Ammon's horn (tissue), 1 donor: ENCODE measurements at regions not wholly inside any gene's neighbourhood (a gene's known extent, or its start where the extent isn't known, plus 50 kb on each side); places are given as distances from the start of the nearest gene placed in this dataset.
A peak's percentile ranks its signal among the peaks of the same experiment; 100 is the strongest.

Source experiments
- DNase-seq: peaks from one replicate; pipeline ENCODE4 v3.0.0-alpha.2; 2016; ENCODE audit warnings: low spot score

GRCh38 chr12:76611533-76611932, 52.0 kb upstream of the OSBPL8 start:
- DNase-seq: no peak

GRCh38 chr12:76614364-76614763, 54.8 kb upstream of the OSBPL8 start:
- no peak for DNase-seq

- no peak for DNase-seq
These were observed 58.5 kb upstream of the OSBPL8 start for GRCh38 chr12:76618031-76618430.

- peak; percentile 83 for DNase-seq
These were observed 62.0 kb upstream of the OSBPL8 start for GRCh38 chr12:76621582-76622024.

- no peak for DNase-seq
These were observed 62.8 kb upstream of the OSBPL8 start for GRCh38 chr12:76622351-76622750.

- DNase-seq: no peak
These were observed 63.3 kb upstream of the OSBPL8 start for GRCh38 chr12:76622915-76623314.

- no peak for DNase-seq
These were observed 64.4 kb upstream of the OSBPL8 start for GRCh38 chr12:76623931-76624330.

- DNase-seq: no peak
These were observed 68.0 kb upstream of the OSBPL8 start for GRCh38 chr12:76627346-76628135.

- DNase-seq: no peak
These were observed 69.2 kb upstream of the OSBPL8 start for GRCh38 chr12:76628745-76629144.

GRCh38 chr12:76631741-76632140, 72.2 kb upstream of the OSBPL8 start:
- DNase-seq: no peak

- no peak for DNase-seq
These were observed 73.8 kb upstream of the OSBPL8 start for GRCh38 chr12:76633415-76633814.

GRCh38 chr12:76634133-76634532, 74.6 kb upstream of the OSBPL8 start:
- no peak for DNase-seq

GRCh38 chr12:76636121-76636692, 76.6 kb upstream of the OSBPL8 start:
- no peak for DNase-seq

GRCh38 chr12:76637807-76638206, 78.2 kb upstream of the OSBPL8 start:
- no peak for DNase-seq

- no peak for DNase-seq
These were observed 80.1 kb upstream of the OSBPL8 start for GRCh38 chr12:76639646-76640045.

GRCh38 chr12:76641073-76641472, 81.5 kb upstream of the OSBPL8 start:
- DNase-seq: no peak

- DNase-seq: no peak
These were observed 82.4 kb upstream of the OSBPL8 start for GRCh38 chr12:76641961-76642360.

- no peak for DNase-seq
These were observed 83.9 kb upstream of the OSBPL8 start for GRCh38 chr12:76643438-76643837.

- DNase-seq: no peak
These were observed 85.4 kb upstream of the OSBPL8 start for GRCh38 chr12:76644950-76645349.

GRCh38 chr12:76645934-76646333, 86.4 kb upstream of the OSBPL8 start:
- no peak for DNase-seq

GRCh38 chr12:76646366-76646765, 86.8 kb upstream of the OSBPL8 start:
- no peak for DNase-seq

GRCh38 chr12:76649099-76649498, 89.5 kb upstream of the OSBPL8 start:
- no peak for DNase-seq

GRCh38 chr12:76652402-76652801, 92.8 kb upstream of the OSBPL8 start:
- no peak for DNase-seq

GRCh38 chr12:76653342-76653741, 93.8 kb upstream of the OSBPL8 start:
- no peak for DNase-seq
